ENCODE measurements at regions not wholly inside any gene's neighbourhood (a gene's known extent, or its start where the extent isn't known, plus 50 kb on each side); places are given as distances from the start of the nearest gene placed in this dataset.

DNA sequence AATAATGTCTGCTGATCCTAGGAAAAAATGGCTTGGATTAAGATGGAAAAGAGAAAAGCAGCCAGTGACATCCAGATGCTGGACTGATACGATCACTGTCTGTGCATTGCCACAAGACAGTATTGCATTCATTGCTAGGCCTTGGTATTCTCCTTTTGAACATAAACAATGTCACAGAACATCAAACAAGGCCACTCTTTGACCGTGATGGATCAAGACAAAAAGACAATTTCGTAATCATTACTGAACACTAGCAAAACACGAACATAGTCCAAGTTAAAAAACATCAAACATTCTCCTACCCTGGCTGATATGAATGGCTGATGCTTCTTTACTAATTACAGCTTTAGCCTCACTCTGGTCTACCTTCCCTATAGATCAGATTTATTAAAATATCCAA is 374.1 kb upstream of the CXorf51B start:
- no peak overlapping the region for H2AFZ ChIP-seq (ENCODE audit: low read length)
- peaks cover 57% of the 10 kb centered on the region for H3K9me3 ChIP-seq (ENCODE audit: low read length)
- DNase-seq (ENCODE audit: low spot score) (no peak), ATAC-seq (no peak), FAIRE-seq (no peak)
- intact Hi-C loops (cut with micrococcal nuclease; ENCODE audit: unreplicated experiment) (no loop called here), in situ Hi-C loops (cut with HindIII; ENCODE audit: extremely low pct_ligation_motif_present, low pct_unique_long_range_greater_than_20kb) (no loop called here)
- H3K79me2 ChIP-seq (ENCODE audit: insufficient read depth, low read length) = no peaks in the 10 kb centered on the region
- no peaks in the 10 kb centered on the region for H3K4me1 ChIP-seq (ENCODE audit: insufficient read depth, low read length)
- no peaks in the 10 kb centered on the region for H3K27me3 ChIP-seq (ENCODE audit: control insufficient read depth in 1 of 2, insufficient read depth in 2 of 2, low read length in 2 of 2)
- ChIA-PET POLR2A (no interaction called here), CTCF (ENCODE audit: low intra/inter-chr PET ratio, low total read pairs) (no interaction called here)
- TF ChIP-seq SOX5 (CRISPR knock-in tag; IDR thresholded peaks at IDR 0.05; ENCODE audit: borderline replicate concordance) = peak; percentile 22; the same call in 1 of the 2 replicates
- TF ChIP-seq, protein P1, sequence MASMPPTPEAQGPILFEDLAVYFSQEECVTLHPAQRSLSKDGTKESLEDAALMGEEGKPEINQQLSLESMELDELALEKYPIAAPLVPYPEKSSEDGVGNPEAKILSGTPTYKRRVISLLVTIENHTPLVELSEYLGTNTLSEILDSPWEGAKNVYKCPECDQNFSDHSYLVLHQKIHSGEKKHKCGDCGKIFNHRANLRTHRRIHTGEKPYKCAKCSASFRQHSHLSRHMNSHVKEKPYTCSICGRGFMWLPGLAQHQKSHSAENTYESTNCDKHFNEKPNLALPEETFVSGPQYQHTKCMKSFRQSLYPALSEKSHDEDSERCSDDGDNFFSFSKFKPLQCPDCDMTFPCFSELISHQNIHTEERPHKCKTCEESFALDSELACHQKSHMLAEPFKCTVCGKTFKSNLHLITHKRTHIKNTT (CRISPR knock-in tag; IDR thresholded peaks at IDR 0.05) = no peak
- no peak overlapping the region for H3K4me3 ChIP-seq (replicated peaks in 1 of 3; ENCODE audit: insufficient read depth in 1 of 3, low read depth in 2 of 3, low read length in 3 of 3)
- no peaks in the 10 kb centered on the region for H4K20me1 ChIP-seq (ENCODE audit: insufficient read depth, low read length)
- H3K36me3 ChIP-seq (replicated peaks in 1 of 2; ENCODE audit: control insufficient read depth in 1 of 2, insufficient read depth in 2 of 2, low read length in 2 of 2) = no peaks in the 10 kb centered on the region
- no peak overlapping the region for H3K4me2 ChIP-seq (ENCODE audit: low read depth, low read length)
- no peak overlapping the region for H3K9ac ChIP-seq (ENCODE audit: insufficient read depth, low read depth, low read length)
- H3K27ac ChIP-seq (ENCODE audit: extremely low read length, insufficient read depth, low read length) = no peak overlapping the region
- WGBS (ENCODE audit: low lambda C conversion rate) = 0% methylated on average over 4 of the region's 4 CpGs
- no TSS peak for BruUV-seq (replicated peaks)

DNA sequence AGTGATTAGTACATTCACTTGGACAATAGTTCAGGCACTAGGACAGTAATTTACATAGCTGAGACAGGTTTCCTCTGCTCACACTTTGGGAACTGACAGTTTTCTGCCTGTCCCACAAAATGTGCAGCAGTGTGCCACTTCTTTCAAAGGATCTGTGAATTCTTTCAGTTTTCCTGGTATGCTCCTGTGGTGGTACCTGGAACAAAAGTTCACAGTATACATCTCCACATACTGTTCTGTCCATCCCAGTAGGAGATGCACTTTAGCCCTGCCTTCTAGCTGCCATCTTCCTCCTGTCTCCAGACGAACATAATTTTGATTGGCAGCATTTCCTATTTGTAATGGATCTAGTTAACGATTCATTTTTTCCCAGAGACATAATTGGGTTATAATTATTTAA is 360.8 kb upstream of the CXorf51B start:
- Histone ChIP-seq H3K4me1 (ENCODE audit: insufficient read depth, low read length) (no peaks in the 10 kb centered on the region), H3K9ac (ENCODE audit: insufficient read depth, low read depth, low read length) (no peak overlapping the region), H3K9me3 (ENCODE audit: low read length) (peaks cover 60% of the 10 kb centered on the region), H3K79me2 (ENCODE audit: insufficient read depth, low read length) (no peaks in the 10 kb centered on the region), H3K4me2 (ENCODE audit: low read depth, low read length) (no peak overlapping the region), H3K27ac (ENCODE audit: extremely low read length, insufficient read depth, low read length) (no peak overlapping the region), H4K20me1 (ENCODE audit: insufficient read depth, low read length) (no peaks in the 10 kb centered on the region), H3K36me3 (replicated peaks in 1 of 2; ENCODE audit: control insufficient read depth in 1 of 2, insufficient read depth in 2 of 2, low read length in 2 of 2) (no peaks in the 10 kb centered on the region), H3K4me3 (replicated peaks in 1 of 3; ENCODE audit: insufficient read depth in 1 of 3, low read depth in 2 of 3, low read length in 3 of 3) (no peak overlapping the region), H3K27me3 (ENCODE audit: control insufficient read depth in 1 of 2, insufficient read depth in 2 of 2, low read length in 2 of 2) (no peaks in the 10 kb centered on the region), H2AFZ (ENCODE audit: low read length) (no peak overlapping the region)
- intact Hi-C loops (cut with micrococcal nuclease; ENCODE audit: unreplicated experiment) = no loop called here
- no peak for FAIRE-seq
- in situ Hi-C loops (cut with HindIII; ENCODE audit: extremely low pct_ligation_motif_present, low pct_unique_long_range_greater_than_20kb) = no loop called here
- ChIA-PET POLR2A (no interaction called here), CTCF (ENCODE audit: low intra/inter-chr PET ratio, low total read pairs) (no interaction called here)
- 3% methylated on average over 2 of the region's 2 CpGs for WGBS (ENCODE audit: low lambda C conversion rate)
- no peak for DNase-seq (ENCODE audit: low spot score)
- BruUV-seq (replicated peaks) = no TSS peak
- ATAC-seq = no peak
- TF ChIP-seq, protein P2, sequence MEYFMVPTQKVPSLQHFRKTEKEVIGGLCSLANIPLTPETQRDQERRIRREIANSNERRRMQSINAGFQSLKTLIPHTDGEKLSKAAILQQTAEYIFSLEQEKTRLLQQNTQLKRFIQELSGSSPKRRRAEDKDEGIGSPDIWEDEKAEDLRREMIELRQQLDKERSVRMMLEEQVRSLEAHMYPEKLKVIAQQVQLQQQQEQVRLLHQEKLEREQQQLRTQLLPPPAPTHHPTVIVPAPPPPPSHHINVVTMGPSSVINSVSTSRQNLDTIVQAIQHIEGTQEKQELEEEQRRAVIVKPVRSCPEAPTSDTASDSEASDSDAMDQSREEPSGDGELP (IDR thresholded peaks at IDR 0.05; ENCODE audit: borderline replicate concordance, low read depth) = no peak
- TF ChIP-seq ZNF225 (CRISPR knock-in tag; IDR thresholded peaks at IDR 0.05) (no peak), HOXA9 (CRISPR knock-in tag; IDR thresholded peaks at IDR 0.05; ENCODE audit: borderline replicate concordance) (no peak), JUN (CRISPR knock-in tag; IDR thresholded peaks at IDR 0.05) (no peak), KMT2A (CRISPR knock-in tag; IDR thresholded peaks at IDR 0.05) (no peak), ZNF501 (CRISPR knock-in tag; IDR thresholded peaks at IDR 0.05) (no peak)
- TF ChIP-seq, protein P3, sequence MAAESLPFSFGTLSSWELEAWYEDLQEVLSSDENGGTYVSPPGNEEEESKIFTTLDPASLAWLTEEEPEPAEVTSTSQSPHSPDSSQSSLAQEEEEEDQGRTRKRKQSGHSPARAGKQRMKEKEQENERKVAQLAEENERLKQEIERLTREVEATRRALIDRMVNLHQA (CRISPR knock-in tag; IDR thresholded peaks at IDR 0.05) = no peak
- TF ChIP-seq, protein P4, sequence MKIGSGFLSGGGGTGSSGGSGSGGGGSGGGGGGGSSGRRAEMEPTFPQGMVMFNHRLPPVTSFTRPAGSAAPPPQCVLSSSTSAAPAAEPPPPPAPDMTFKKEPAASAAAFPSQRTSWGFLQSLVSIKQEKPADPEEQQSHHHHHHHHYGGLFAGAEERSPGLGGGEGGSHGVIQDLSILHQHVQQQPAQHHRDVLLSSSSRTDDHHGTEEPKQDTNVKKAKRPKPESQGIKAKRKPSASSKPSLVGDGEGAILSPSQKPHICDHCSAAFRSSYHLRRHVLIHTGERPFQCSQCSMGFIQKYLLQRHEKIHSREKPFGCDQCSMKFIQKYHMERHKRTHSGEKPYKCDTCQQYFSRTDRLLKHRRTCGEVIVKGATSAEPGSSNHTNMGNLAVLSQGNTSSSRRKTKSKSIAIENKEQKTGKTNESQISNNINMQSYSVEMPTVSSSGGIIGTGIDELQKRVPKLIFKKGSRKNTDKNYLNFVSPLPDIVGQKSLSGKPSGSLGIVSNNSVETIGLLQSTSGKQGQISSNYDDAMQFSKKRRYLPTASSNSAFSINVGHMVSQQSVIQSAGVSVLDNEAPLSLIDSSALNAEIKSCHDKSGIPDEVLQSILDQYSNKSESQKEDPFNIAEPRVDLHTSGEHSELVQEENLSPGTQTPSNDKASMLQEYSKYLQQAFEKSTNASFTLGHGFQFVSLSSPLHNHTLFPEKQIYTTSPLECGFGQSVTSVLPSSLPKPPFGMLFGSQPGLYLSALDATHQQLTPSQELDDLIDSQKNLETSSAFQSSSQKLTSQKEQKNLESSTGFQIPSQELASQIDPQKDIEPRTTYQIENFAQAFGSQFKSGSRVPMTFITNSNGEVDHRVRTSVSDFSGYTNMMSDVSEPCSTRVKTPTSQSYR (CRISPR knock-in tag; IDR thresholded peaks at IDR 0.05; ENCODE audit: borderline replicate concordance) = no peak
- TF ChIP-seq, protein P5, sequence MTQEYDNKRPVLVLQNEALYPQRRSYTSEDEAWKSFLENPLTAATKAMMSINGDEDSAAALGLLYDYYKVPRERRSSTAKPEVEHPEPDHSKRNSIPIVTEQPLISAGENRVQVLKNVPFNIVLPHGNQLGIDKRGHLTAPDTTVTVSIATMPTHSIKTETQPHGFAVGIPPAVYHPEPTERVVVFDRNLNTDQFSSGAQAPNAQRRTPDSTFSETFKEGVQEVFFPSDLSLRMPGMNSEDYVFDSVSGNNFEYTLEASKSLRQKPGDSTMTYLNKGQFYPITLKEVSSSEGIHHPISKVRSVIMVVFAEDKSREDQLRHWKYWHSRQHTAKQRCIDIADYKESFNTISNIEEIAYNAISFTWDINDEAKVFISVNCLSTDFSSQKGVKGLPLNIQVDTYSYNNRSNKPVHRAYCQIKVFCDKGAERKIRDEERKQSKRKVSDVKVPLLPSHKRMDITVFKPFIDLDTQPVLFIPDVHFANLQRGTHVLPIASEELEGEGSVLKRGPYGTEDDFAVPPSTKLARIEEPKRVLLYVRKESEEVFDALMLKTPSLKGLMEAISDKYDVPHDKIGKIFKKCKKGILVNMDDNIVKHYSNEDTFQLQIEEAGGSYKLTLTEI (CRISPR knock-in tag; conservative IDR thresholded peaks at IDR 0.05) = no peak

All from HepG2 (cell line).